HG03565 (cell line): ENCODE measurements at regions not wholly inside any gene's neighbourhood (a gene's known extent, or its start where the extent isn't known, plus 50 kb on each side); places are given as distances from the start of the nearest gene placed in this dataset.

Experiments
- ATAC-seq: cut with Tn5 transposase; IDR thresholded peaks from one replicate; pipeline ENCODE4 v1.9.1; 2021; ENCODE audit warnings: mild to moderate bottlenecking, moderate library complexity; ENCODE audit not compliant: unreplicated experiment

GRCh38 chr11:15793043-15793996 lies 563.0 kb downstream of the SOX6 start:
- no peak for ATAC-seq

GRCh38 chr11:15794361-15795150 lies 561.8 kb downstream of the SOX6 start:
- no peak for ATAC-seq

GRCh38 chr11:15795378-15795777 lies 561.0 kb downstream of the SOX6 start:
- ATAC-seq, result no peak

- ATAC-seq, result no peak
These were observed 556.1 kb downstream of the SOX6 start for GRCh38 chr11:15800111-15800800.

- no peak for ATAC-seq
These were observed 555.2 kb downstream of the SOX6 start for GRCh38 chr11:15801126-15801525.

GRCh38 chr11:15801616-15802015 lies 554.7 kb downstream of the SOX6 start:
- ATAC-seq, result no peak

- ATAC-seq, result no peak
These were observed 550.6 kb downstream of the SOX6 start for GRCh38 chr11:15805726-15806125.

GRCh38 chr11:15806217-15806616 lies 550.1 kb downstream of the SOX6 start:
- no peak for ATAC-seq

GRCh38 chr11:15807827-15808226 lies 548.5 kb downstream of the SOX6 start:
- no peak for ATAC-seq

- no peak for ATAC-seq
These were observed 546.3 kb downstream of the SOX6 start for GRCh38 chr11:15810082-15810481.

GRCh38 chr11:15810525-15810924 lies 545.8 kb downstream of the SOX6 start:
- no peak for ATAC-seq

- no peak for ATAC-seq
These were observed 540.8 kb downstream of the SOX6 start for GRCh38 chr11:15815246-15816195.

- ATAC-seq, result no peak
These were observed 540.0 kb downstream of the SOX6 start for GRCh38 chr11:15816260-15816871.

- ATAC-seq, result no peak
These were observed 539.3 kb downstream of the SOX6 start for GRCh38 chr11:15817001-15817400.

- ATAC-seq, result no peak
These were observed 538.1 kb downstream of the SOX6 start for GRCh38 chr11:15818132-15818842.

GRCh38 chr11:15819679-15820286 lies 536.6 kb downstream of the SOX6 start:
- ATAC-seq, result peak; percentile 83

- ATAC-seq, result no peak
These were observed 534.9 kb downstream of the SOX6 start for GRCh38 chr11:15821451-15821850.

GRCh38 chr11:15824060-15824459 lies 532.3 kb downstream of the SOX6 start:
- no peak for ATAC-seq
